HG02798 (cell line): ENCODE measurements at regions not wholly inside any gene's neighbourhood (a gene's known extent, or its start where the extent isn't known, plus 50 kb on each side); places are given as distances from the start of the nearest gene placed in this dataset.

Experiments used
- ATAC-seq: cut with Tn5 transposase; IDR thresholded peaks from one replicate; pipeline ENCODE4 v1.9.1; 2021; ENCODE audit warnings: mild to moderate bottlenecking; ENCODE audit not compliant: unreplicated experiment, poor library complexity

DNA sequence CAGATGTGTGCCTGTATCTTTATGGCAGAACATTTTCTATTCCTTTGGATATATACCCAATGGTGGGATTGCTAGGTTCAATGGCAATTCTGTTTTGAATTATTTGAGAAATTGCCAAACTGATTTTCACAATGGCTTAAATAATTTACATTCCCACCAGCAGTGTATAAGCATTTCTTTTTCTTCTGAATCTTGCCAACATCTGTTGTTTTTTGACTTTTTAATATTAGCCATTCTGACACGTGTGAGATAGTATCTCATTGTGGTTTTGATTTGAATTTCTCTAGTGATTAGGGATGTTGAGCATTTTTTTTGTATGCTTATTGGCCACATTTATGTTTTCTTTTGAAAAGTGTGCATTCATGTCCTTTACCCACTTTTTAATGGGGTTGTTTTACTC lies 864.3 kb upstream of the ADAMTS5 start:
- no peak for ATAC-seq

DNA sequence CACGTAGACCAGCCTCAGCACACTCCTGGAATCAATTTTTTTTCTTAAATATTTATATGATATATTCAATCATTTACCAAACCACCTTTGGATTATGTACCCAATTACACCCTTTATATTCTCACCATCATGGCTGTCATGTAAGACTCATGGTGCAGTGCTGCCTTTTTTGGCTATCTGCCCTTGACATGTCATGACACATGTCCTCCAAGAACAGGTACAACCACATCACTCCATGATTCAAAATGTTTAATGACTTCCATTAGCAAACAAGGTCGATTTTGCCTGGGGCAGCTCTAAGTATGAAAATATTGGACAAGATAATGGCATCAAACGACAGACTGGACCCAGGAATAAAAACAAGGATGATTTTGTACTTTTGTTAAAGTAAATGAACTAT lies 861.1 kb upstream of the ADAMTS5 start:
- ATAC-seq, result no peak

DNA sequence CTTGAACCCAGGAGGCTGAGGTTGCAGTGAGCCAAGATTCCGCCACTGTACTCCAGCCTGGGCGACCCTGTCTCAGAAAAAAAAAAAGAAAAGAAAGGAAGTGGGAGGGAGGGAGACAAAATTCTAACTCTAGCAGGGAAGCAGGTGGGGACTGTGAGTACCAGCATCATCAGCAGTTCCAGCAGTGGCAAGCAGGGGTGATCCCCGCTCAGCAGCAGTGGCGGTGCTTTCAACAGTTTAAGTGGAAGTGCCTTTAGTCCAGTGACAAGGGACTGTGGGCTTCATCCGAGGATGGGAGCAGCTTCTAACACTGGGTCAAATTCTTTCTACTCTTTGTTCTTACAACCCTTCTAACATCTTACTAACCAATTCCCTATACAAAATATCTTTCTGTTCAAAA lies 858.1 kb upstream of the ADAMTS5 start:
- ATAC-seq, result no peak

DNA sequence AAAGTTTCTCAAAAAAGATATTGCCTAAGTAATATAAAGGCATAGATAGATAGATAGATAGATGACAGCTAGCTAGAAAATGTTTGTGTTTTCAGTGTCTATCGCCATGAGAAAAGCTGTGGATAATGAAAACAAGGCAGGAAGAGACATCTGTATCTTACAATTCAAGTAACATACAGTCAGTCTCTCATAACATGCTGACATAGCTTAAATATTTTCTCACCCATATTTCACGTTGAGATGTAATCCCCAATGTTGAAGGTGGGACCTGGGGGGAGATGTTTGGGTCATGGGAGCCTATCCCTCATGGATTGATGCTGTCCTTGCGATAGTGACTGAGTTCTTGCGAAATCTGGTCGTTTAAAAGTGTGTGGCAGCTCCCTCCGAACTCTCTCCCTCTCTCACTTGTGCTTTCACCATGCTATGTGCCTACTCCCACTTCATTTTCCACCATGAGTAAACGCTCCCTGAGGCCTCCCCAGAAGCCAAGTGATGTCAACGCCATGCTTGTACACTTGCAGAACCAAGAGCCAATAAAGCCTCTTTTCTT lies 856.8 kb upstream of the ADAMTS5 start:
- no peak for ATAC-seq

DNA sequence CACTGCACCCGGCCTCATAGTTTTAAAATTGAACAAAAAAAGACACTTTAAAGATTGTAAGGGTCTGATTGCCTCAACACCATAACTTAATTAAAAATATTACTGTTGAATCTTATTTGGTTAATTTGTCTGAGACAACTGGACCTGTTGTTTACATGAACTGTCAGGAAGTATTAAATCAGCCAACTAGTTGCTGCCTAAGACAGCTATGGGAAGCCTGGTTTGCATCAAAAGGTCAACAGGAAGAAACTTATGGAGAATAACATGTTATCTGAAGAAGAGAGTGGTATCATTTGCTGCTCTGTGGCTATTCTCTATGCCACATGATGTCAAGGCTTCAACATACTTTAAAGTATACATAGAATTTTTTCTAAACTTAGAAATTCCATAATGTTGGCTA lies 853.5 kb upstream of the ADAMTS5 start:
- ATAC-seq, result no peak

DNA sequence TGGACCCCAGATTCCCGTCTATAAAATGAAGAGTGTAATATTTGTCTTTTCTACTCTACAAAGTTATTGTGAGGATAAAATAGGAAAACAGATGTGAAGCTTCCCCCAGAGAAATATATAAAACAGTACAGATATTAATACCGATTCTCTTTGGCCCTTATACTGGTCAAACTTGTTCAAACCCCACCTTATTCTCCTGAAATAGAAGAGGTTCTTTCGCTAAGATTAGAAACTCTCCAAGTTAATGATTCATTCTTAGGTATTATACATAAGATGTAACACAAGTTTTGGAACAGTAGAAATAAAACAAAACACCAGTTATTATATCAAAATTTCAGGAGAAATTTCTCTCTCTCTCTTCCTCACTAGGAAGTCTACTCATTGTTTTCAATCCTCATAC lies 852.4 kb upstream of the ADAMTS5 start:
- ATAC-seq, result no peak

DNA sequence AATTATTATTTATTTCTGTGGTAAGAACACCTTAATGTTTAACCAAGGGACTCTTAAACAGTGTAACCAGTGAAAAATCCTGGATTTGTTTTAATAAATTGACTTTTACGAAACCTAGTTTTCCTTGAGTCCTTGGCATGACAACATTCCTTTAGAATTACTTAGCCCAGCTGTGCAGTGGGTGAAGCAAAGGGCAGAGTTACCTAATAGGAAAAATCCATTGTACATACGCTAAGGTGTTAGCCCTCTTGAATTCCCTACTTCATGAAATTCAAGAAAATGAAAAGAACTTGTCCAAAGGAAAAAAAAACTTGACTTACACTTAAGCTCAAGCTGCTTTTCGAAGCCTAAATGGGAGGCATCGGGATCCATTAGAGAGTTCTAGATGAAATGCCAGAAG lies 852.0 kb upstream of the ADAMTS5 start:
- ATAC-seq, result no peak

DNA sequence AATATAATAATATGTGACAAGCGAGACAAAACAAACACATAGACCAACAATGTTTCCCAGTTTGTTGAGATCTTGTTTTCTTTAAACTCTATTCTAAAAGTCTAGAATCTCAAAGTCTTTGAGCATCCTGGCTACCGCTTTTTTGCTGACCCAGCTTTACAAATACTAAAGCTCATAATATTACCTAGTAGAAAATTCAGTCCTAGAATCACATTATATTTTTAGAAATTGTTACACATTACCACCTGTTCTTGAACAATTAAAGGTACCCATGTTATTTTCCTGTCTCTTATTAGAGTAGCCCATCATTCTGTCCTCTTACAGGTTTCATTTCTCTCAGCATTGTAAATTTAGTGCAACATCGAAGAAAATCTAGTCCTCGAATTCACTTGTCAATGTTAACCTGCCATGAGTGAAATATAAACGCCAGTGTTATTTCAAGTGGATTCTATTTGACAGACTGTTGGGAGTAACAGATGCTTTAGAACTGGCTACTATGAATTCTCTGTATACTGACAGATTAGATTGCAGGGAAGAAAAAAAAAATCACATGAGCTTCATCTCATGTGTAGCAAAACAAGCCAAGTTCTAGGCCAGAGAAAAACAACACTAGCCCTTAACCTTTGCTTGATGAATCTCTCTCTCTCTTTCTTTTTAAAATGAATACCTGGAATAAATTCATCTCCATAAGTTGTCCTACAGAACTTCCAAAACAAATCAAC lies 851.2 kb upstream of the ADAMTS5 start:
- no peak for ATAC-seq

DNA sequence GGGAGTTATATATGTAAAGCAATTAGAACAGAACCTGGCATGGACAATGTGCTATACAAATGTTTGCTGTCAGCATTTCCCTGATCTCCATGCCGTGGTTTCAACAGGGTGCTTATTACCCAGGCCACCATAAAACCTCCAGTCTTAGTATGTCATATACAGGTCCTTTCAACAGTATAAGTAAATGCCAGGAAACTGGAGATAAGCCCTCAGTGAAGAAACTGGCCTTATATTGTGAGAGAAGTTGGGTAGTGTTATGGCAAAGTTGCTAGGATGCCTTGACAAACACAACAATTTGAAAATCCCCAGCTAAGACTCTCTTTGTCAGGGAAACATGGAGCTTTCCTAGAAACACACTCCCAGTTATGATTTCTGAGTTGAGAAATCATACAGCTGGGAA lies 850.2 kb upstream of the ADAMTS5 start:
- no peak for ATAC-seq

DNA sequence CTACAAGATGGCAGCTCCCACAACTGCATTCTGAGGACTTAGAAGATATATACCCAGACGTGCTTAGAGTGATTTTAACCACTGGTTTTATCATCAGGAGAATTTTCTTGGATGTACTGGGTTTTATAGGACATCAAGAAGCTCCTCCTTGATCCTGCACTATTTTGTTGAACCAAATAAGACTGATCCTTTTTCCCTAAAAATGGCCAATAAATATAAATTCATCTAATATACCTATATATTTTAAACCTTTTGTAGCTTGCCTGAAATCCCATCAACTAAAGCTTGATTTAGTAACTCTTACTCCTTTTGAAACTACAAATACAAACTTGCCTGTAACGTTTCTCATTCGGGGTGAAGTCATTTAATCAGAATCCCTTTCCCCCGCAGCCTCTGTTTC lies 849.4 kb upstream of the ADAMTS5 start:
- ATAC-seq, result no peak

DNA sequence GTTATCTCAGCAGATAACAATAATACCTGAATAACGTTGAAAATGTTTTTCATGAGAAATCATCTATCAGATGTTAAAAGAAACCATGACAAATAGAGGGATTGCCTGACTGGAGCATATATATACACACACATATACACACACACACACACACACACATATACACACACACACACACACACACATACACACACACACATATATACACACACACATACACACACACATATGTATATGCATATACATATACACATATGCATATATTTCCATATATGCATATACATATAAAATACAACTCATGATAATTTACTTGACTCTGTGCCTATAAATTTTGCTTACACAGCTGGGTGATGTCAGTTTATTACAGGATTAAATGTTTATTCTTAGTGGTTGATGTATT lies 847.3 kb upstream of the ADAMTS5 start:
- ATAC-seq, result no peak

DNA sequence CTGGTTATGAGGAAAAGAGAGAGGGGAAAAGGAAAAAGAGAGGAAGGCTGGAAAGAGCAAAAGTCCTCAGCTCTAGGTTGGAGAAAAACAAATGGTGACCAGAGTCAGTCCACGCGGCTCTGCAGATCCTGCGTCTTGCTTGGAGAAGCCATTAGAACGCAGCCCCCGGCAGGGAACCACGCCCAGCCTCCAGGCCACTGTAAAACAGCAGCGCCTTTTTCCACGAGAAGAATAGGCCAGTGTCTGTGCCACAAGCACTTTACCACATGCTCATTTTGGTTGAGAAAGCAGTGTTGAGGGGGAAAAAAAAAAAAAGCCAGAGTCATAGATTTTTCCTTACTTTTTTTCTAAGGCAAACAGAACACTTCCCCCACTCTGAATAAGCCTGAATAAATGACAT lies 846.9 kb upstream of the ADAMTS5 start:
- ATAC-seq, result no peak

DNA sequence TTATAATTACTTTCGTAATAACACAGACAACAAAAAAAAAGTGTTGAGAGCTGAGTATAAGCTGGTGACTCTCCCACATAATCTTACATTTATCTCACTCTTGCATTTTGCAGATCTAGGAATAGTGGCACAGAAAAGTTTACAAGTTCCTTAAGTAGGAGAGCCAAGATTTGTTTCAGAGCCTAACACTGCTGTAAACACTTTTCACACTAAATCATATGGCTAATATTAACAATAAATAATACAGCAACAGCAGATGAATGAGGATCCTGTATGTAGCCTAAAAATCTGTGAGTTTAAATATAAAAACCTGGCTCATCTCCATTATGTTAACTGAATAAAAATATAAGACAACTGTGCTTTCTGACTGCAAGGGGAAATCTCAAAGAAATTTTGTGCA lies 846.5 kb upstream of the ADAMTS5 start:
- ATAC-seq, result no peak

DNA sequence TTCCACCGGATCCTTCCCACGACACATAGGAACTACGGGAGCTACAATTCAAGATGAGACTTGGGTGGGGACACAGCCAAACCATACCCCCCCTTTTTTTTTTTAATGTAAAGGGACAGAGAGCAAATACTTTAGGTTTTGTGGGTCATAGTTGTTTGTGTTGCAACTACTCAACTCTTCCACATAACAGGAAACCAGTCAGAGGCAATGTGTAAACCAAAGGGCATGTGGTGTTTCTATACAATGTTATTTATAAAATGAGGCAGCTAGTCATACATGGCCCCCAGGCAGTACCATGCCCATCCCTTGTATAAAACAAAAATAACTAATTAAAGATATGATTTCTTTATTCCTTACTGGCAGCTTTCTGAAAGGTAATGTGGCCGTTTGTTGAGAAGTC lies 845.4 kb upstream of the ADAMTS5 start:
- ATAC-seq, result no peak

DNA sequence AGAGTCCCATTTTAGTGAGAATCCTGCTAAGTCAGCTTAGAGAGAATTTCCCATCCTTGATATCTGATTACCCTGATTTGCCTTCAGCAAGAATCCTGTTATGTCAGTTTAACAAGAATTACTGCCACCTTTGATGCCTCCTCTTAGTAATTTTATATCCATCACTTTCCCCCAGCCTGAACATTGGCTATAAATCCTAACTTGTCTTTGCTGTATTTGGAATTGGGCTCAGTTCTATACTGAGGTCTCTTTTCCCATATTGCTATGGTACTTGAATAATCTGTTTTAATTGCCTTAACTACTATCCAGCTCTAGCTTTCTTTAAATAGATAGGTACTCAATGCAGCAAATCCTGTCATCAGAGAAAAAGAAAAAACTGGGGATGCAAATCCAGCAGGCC lies 842.0 kb upstream of the ADAMTS5 start:
- no peak for ATAC-seq

DNA sequence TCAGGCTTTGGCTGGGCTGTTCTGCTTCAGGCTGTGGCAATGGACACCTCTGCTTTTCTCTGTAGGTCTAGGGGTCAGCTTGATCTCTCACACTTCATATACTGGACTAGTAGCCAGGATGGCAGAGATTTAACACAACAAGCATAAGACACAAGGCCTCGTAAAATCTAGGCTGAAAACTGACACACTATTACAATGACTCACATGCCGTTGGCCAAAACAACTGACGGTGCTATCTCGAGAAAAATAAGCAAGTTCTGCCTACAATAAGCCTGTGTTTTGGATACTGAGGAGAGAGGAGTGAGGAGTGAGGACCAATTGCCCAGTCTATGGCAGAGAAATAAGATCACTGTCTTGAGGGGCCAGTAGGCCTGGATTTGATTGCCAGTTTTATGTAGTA lies 840.7 kb upstream of the ADAMTS5 start:
- no peak for ATAC-seq

DNA sequence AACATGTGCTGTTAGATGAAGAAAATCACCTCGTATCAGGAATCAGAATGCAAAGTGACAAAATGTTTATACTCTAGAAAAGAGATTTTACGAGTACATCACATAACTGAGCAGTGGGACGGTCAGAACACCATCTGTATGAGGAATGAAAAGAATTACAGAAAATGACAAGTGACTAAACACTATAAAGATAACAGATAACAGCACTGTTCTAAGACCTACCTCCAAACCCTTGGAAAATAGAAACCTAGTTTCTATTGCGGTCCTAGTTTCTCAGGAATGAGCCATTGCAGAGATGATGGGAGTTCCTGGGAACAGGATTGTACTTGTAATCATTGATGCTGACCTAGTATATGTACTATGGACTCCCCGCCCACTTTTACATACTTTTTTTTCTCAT lies 839.4 kb upstream of the ADAMTS5 start:
- no peak for ATAC-seq

DNA sequence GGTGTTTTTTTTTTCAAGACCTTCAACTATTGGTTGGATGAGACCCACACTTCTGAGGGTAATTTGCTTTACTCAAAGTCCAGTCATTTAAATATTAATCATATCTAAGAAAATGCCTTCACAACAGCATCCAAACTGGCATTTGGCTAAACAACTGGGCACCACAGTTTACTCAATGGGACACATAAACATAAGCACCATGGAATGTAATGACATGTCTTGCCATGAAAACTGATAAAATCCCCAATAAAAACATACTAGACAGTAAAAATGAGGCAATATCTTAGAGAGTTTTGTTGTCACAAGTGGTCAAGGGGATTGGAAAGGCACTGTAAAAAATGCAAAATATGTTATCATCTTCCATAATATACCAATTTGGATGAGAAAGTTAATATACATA lies 838.8 kb upstream of the ADAMTS5 start:
- no peak for ATAC-seq

DNA sequence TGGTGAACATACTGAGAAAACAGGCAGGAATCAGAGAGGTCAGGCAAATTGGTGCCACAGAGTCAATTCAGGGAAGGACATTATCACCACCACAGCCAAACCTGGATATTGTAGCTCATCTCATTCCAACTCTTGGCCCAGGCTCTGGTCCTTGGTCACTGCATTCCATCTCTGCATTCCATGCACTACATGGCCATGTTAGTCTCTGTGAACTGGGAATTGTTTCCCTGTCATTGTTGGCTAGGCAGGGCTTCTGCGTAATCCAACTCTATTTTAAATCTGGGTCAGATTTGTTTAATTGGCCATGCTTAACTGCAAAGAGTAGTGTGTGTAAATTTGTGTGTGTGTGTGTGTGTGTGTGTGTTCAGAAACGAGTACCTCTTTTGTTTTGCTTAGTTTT lies 837.6 kb upstream of the ADAMTS5 start:
- ATAC-seq, result no peak

DNA sequence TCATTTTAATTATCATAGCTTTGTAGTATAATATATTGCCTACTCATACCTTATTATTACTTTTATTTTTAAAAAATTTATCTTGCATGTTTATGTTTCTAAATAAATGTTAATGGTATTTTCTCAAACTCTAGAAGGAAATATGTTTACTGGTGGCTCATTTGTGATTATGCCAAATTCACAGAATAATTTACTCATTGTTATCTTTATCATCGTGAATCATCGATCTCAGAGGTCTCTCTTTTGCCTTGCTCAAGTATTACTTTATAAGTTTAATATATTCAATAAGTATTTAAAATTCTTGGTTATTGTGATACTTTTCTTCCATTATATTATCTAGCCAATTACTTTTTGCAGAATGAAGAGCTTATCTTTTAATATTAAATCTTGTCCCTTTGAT lies 836.7 kb upstream of the ADAMTS5 start:
- no peak for ATAC-seq

DNA sequence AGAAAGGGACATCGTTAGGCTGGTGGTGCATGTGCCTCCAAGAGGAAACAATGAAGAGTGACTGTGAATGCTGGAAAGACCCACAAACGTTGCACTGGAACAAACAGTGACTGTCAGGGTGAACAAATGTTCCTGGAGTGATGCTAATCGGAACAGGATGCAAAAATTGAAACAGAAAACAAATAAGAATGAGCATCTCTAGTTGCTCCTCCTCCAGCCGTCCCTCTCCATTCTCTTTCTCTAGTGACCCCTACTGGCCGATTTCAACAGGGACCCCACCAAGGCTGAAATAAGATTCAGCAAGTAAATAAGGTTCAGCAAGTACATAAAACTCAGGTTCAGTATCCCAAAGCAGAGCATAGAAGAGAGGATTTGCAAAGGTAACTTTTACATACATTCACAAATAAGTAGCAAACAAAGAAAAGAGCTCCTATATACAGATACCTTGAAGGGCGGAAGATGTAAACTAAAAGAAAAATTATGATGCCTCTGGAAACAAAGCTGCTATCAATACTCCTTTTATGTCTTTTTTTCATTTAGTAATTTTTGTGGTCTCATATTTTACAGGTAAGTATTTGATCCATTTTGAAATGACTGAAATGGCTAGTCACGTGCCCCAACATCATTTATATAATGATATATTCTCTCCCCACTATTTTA lies 836.1 kb upstream of the ADAMTS5 start:
- ATAC-seq, result peak; percentile 73

DNA sequence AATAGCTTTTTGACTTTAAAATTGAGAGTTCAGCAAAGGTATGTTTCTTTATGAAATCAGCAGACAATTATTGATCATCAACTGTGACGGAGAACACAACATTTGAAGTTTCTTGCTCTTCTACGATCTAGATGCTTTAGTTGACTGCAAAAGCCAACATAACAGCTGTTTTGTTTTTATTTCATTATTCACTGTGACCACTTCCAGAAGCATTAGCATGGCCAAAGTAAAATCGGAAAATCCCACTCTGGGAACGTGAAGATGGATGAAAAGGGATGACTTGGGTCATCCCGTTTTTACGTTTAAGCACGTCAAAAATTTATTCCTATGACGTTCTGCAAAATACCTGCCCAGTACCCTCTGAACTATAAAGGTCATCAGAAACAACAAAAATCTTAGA lies 833.0 kb upstream of the ADAMTS5 start:
- no peak for ATAC-seq
